Neutrophil (primary cell): ENCODE measurements at regions not wholly inside any gene's neighbourhood (a gene's known extent, or its start where the extent isn't known, plus 50 kb on each side); places are given as distances from the start of the nearest gene placed in this dataset.

ENCODE experiments used
- H3K27ac ChIP-seq: fragments of 200-600 bp; sonication (generic); 2 replicates; pipeline ENCODE4 v1.5.1; 2016; ENCODE audit warnings: mild to moderate bottlenecking, moderate library complexity
- H3K27me3 ChIP-seq: fragments of 200-600 bp; sonication (generic); 2 replicates; pipeline ENCODE4 v1.6.0; 2016; ENCODE audit warnings: mild to moderate bottlenecking
- H3K36me3 ChIP-seq: fragments of 200-600 bp; sonication (generic); 2 replicates; pipeline ENCODE4 v1.5.1; 2017
- H3K4me1 ChIP-seq, 2 experiments: fragments of 200-600 bp in 1 of 2; sonication (generic) in 1 of 2; 1 replicate in 1 of 2; 2 replicates in 1 of 2; pipeline versions ENCODE4 v1.5.1 to v1.6.1; 2013 to 2016; ENCODE audit warnings: low read depth in 1 of 2, low read length in 1 of 2, mild to moderate bottlenecking in 1 of 2, moderate library complexity in 1 of 2; ENCODE audit not compliant: control insufficient read depth in 1 of 2, insufficient read depth in 1 of 2
- H3K4me3 ChIP-seq, 2 experiments: fragments of 200-600 bp in 1 of 2; sonication (generic) in 1 of 2; 1 replicate in 1 of 2; 2 replicates in 1 of 2; pipeline ENCODE4 v1.5.1; 2013 to 2016; ENCODE audit warnings: low read depth in 1 of 2, low read length in 1 of 2, mild to moderate bottlenecking in 1 of 2, moderate library complexity in 1 of 2
- H3K9me3 ChIP-seq: fragments of 200-600 bp; sonication (generic); 2 replicates; pipeline ENCODE4 v1.5.1; 2016
- CTCF ChIP-seq: fragments of 200-600 bp; sonication (generic); IDR thresholded peaks from 2 replicates; pipeline ENCODE4 v1.5.1; 2016; ENCODE audit warnings: antibody characterized with exemption

GRCh38 chr13:59299584-59299983 lies 864.1 kb downstream of the DIAPH3 start:
- H3K4me1 ChIP-seq: no peaks in the 10 kb centered on the region
- TF ChIP-seq CTCF: no peak
- no peak overlapping the region for H3K27ac ChIP-seq
- H3K36me3 ChIP-seq: no peaks in the 10 kb centered on the region
- no peak overlapping the region for H3K4me3 ChIP-seq
- no peaks in the 10 kb centered on the region for H3K9me3 ChIP-seq
- H3K27me3 ChIP-seq: no peaks in the 10 kb centered on the region

- H3K36me3 ChIP-seq: no peaks in the 10 kb centered on the region
- H3K4me3 ChIP-seq: no peak overlapping the region
- no peaks in the 10 kb centered on the region for H3K9me3 ChIP-seq
- no peaks in the 10 kb centered on the region for H3K27me3 ChIP-seq
- no peak for TF ChIP-seq CTCF
- H3K27ac ChIP-seq: no peak overlapping the region
- H3K4me1 ChIP-seq: no peaks in the 10 kb centered on the region
Observed at GRCh38 chr13:59300355-59301173, 863.2 kb downstream of the DIAPH3 start.

GRCh38 chr13:59301174-59301567 lies 862.6 kb downstream of the DIAPH3 start:
- H3K4me3 ChIP-seq: no peak overlapping the region
- no peak for TF ChIP-seq CTCF
- no peaks in the 10 kb centered on the region for H3K27me3 ChIP-seq

GRCh38 chr13:59303433-59303832 lies 860.3 kb downstream of the DIAPH3 start:
- H3K27me3 ChIP-seq: no peaks in the 10 kb centered on the region
- H3K27ac ChIP-seq: no peak overlapping the region
- no peaks in the 10 kb centered on the region for H3K4me1 ChIP-seq
- no peaks in the 10 kb centered on the region for H3K9me3 ChIP-seq
- no peaks in the 10 kb centered on the region for H3K36me3 ChIP-seq
- TF ChIP-seq CTCF: no peak
- H3K4me3 ChIP-seq: no peak overlapping the region

More at GRCh38 chr13:59301174-59301567, 862.6 kb downstream of the DIAPH3 start:
- Histone ChIP-seq H3K27ac (no peak overlapping the region), H3K9me3 (no peaks in the 10 kb centered on the region), H3K4me1 (no peaks in the 10 kb centered on the region), H3K36me3 (no peaks in the 10 kb centered on the region)

GRCh38 chr13:59304596-59304995 lies 859.1 kb downstream of the DIAPH3 start:
- no peak overlapping the region for H3K4me3 ChIP-seq
- TF ChIP-seq CTCF: no peak
- H3K9me3 ChIP-seq: no peaks in the 10 kb centered on the region
- no peaks in the 10 kb centered on the region for H3K36me3 ChIP-seq
- H3K27me3 ChIP-seq: no peaks in the 10 kb centered on the region
- no peaks in the 10 kb centered on the region for H3K4me1 ChIP-seq
- H3K27ac ChIP-seq: no peak overlapping the region
